ENCODE measurements at regions not wholly inside any gene's neighbourhood (a gene's known extent, or its start where the extent isn't known, plus 50 kb on each side); places are given as distances from the start of the nearest gene placed in this dataset.
A peak's percentile ranks its signal among the peaks of the same experiment; 100 is the strongest.

DNA sequence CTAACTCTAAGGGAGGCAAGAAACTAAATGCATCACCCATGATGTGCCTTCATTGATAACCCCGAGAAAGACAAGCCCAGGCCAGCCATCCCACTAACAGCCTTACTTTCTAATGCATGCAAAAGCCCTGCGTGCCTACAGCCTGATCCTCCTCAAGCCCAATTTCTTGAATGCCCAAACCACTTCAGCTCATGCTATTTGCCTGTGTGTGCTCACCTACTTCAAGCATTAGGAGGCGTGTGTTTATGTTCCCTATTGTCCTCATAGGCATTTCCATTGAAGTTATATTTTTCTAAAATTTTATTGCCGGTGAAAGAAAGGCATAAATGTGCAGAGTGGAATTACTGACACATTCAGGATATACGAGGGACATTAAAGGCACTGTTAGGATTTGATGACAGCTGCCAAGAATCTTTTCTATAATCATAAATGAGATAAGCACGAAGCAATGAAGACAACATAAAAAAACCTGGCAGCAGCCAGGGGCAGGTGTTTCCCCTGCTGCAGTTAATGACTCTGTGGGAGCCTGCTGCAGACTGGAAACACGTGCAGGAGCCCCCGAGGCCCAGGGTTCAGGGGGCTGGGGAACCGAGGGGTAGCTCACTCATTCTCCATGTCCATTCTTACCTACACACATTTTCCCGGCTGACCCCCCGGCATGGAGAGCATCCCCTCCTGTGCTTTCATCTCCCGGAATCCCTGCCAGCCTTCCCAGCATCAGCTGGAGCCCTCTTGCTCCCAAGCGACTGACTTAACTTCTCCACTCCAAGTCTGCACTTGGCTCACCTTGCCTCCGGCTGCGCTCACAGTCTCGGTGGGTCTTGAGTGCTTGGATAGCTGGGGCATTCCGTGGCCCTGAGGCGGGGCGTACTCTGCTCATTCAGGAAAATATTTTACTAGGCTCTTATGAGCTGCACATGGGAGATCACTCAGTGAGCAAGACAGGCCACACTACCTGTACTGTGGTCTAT is 292.3 kb upstream of the SIX2 start:
- DNase-seq (ENCODE audit: low spot score) = no peak

DNA sequence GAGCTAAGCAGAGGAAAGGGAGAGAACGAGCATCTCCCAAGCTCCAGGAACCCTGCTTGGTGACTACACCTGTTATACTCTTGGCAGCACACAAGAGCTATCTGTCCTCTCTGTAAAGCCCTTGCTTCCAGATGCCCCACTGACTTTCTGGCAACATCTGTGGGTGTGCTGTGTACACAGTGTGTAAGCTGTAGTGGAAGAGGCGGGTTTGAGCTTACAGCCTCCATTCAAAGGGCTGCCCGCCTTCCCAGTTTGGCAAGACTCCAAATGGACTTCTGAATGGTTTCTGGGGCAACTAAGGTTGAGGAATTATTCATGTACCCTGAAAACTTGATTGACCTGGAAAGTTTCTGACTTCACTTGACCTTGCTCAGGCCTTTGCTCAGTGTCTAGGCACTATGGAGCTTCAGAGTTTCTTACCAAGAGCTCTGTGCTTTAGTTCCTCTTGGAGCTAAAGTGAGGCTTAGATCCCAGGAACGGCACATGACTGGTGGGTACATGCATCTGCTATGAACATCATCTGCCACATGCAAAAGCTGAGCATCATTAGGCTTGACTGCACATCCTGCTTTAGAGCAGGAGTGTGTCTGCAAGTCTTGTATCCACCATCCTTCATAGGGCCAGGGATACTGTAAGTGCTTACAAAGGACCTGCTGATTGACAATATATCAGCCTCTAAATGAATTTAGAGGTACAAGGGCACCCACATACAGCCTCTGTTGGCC is 290.9 kb upstream of the SIX2 start:
- DNase-seq (ENCODE audit: low spot score) = no peak

- DNase-seq (ENCODE audit: low spot score) = no peak
Observed at GRCh38 chr2:45299361-45299760, 290.1 kb upstream of the SIX2 start.

DNA sequence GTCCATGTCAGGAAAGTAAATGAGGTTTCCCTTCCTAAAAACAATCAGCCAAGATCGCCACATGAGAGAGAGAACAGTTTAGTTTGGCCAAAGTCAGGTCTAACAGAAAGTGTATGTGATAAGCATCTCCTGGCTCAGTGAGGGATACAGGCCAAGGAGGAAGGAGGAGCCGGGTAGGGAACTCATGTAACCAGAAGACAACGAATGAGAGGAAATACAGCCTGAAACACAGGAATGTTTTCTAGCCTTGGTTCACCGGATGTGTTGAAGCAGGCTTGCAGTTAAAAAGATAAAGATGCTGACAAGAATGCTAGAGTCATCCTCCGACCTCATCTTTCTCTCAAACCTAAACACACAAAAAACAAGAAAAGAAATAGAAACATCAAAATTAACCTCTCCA is 283.9 kb upstream of the SIX2 start:
- no peak for DNase-seq (ENCODE audit: low spot score)

DNA sequence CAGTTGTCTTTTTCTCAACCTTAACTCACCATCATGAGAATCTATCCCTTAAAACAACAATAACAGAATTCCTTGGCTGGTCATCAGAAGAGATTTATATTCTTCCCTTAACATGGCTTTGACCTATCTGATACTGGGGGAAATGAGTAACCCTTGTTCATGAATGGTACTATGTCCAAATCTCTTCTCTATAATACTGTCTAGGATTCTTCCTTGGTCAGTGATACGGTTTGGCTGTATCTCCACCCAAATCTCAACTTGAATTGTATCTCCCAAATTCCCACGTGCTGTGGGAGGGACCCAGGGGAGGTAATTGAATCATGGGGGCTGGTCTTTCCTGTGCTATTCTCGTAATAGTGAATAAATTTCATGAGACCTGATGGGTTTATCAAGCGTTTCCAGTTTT is 282.0 kb upstream of the SIX2 start:
- no peak for DNase-seq (ENCODE audit: low spot score)

- no peak for DNase-seq (ENCODE audit: low spot score)
Observed at GRCh38 chr2:45289997-45290709, 280.9 kb upstream of the SIX2 start.

GRCh38 chr2:45288532-45289417 is 279.5 kb upstream of the SIX2 start:
- DNase-seq (ENCODE audit: low spot score) = no peak

DNA sequence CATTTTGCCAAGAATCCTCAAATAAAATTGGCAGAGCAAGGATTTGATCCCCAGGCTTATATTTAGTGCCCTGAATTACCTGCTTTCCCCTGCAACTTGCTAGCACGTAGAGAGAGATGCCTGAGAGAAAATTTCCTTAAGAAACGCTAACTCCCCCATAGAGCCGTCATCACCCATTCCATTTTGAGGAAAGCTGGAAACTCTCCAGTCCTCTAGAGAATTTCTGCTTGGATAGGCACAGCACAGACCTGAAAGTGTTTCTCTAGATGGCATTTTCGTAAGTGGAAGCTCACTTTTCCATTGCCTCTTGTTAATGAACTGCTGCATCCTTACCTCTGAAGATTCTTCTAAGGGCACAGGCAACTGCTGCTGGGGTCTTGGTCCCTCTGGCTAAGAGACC is 277.8 kb upstream of the SIX2 start:
- peak; percentile 23 for DNase-seq (ENCODE audit: low spot score)

GRCh38 chr2:45285771-45286390 is 276.6 kb upstream of the SIX2 start:
- no peak for DNase-seq (ENCODE audit: low spot score)

DNA sequence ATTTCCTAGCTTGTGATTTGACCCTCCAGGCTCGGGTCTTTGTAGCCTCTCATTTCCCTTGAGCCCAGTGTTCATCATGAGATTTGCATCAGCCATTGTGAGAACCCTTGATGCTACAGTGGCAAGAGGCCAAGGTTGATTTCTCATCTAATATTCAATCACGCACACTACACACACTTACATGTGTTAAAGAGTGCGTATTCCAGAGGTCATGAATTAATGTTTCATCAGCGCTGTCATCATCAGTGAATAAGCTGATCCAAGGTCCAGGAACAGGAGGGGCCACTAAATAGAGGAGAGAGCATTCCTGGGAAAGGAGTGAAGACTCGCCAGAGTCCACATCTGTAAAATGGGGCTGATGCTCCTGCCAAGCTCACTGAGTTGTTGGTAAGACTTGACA is 276.1 kb upstream of the SIX2 start:
- peak; percentile 30 for DNase-seq (ENCODE audit: low spot score)

GRCh38 chr2:45284621-45284995 is 275.4 kb upstream of the SIX2 start:
- DNase-seq (ENCODE audit: low spot score) = no peak

- DNase-seq (ENCODE audit: low spot score) = peak; percentile 34
Observed at GRCh38 chr2:45283764-45284620, 274.7 kb upstream of the SIX2 start.

GRCh38 chr2:45282646-45283045 is 273.4 kb upstream of the SIX2 start:
- DNase-seq (ENCODE audit: low spot score) = peak; percentile 45

GRCh38 chr2:45281311-45281710 is 272.1 kb upstream of the SIX2 start:
- no peak for DNase-seq (ENCODE audit: low spot score)

GRCh38 chr2:45280794-45281193 is 271.5 kb upstream of the SIX2 start:
- no peak for DNase-seq (ENCODE audit: low spot score)

DNA sequence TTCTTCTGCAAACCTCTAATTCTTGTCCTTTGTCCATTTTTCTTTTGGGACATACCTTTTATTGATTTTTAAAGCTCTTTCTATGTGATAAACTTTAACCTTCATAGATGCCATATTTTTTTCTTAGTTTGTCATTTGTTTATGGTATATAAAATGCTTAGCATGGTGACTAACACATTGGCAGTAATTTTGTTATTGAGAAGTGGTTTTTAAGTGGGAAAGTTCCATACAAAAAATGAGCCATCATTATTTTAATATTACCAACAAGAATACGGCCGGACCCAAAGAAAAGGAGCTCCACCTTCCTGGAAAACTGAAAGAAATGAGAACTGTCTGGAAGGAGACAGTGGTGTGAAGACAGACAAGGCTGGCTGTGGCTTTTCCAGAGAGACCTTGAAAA is 270.1 kb upstream of the SIX2 start:
- no peak for DNase-seq (ENCODE audit: low spot score)

GRCh38 chr2:45278365-45279078 is 269.3 kb upstream of the SIX2 start:
- no peak for DNase-seq (ENCODE audit: low spot score)

DNA sequence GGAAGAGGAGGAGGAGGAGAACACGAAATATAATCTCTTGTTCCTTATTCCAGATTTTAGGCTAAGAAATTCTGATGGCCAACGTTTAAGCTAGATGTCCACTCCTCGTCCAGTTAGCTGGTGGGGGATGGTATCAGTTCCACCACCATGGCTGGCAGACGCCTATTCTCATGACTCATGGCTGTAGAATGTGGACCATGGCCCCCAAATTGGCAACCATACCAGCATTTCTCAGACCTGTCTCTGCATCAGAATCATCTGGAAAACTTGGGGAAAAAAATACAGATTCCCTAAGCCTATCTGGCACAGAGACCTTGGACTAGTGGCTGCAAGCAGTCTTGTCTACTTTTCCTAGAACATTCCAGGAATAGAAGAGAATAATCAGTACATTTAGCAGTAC is 267.7 kb upstream of the SIX2 start:
- DNase-seq (ENCODE audit: low spot score) = peak; percentile 64

DNA sequence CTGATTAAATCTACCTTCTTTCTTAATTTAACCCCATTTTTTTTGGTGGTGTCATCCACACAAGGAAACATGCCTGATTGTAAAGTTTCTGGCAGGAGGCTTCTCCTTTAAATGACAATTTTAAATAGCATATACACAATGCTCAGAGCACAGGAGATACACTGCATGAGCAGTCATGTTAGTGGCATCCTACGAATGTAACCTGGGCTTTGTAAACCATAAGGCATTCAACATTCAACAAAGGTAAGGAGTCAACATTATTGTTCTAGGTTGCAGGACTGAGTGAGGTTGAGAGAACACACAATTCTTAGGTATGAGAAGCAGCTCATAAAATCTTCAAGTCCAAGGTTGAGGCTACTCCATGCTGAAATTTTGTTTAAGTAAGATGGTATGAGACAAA is 266.6 kb upstream of the SIX2 start:
- peak; percentile 84 for DNase-seq (ENCODE audit: low spot score)

Measured in kidney tubule cell (primary cell).